H54 (cell line): ENCODE measurements at regions not wholly inside any gene's neighbourhood (a gene's known extent, or its start where the extent isn't known, plus 50 kb on each side); places are given as distances from the start of the nearest gene placed in this dataset.
"Not testable (repeated sequence)": the region's sequence is repeated elsewhere in the genome, so short reads cannot be mapped to it uniquely, and the experiment has no call there.

Experiments
- DNase-seq: peaks from one replicate; pipeline ENCODE4 v3.0.0; 2011; ENCODE audit warnings: low spot score, mixed read lengths; ENCODE audit not compliant: insufficient read length
- FAIRE-seq: peaks from 3 replicates; lab custom pipeline; 2011; peaks lifted over from hg19 to GRCh38; lab: Jason Lieb, UNC
- POLR2A ChIP-seq: IDR thresholded peaks from 2 replicates; pipeline ENCODE4 v1.6.1; 2011; ENCODE audit warnings: low read depth, mild to moderate bottlenecking, low read length

DNA sequence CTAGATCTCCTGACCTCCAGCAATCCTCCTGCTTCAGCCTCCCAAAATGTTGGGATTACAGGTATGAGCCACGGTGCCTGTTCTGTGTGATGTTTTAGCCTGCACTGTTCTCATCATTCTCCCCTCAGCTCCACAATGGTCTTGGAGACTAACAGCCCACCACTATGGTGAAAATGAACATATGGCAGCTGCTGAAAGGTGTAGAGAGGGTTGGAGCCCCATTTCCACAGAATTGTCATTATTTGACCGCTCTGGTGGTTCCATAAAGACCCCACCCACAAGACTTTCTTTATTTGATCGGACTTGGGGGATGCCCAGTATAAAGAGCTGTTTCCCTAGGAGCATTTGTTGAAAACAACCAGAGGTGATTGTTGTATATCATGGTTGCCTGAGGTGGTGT, 67.9 kb upstream of the SEPTIN5 start:
- FAIRE-seq = no peak
- no peak for TF ChIP-seq POLR2A

DNA sequence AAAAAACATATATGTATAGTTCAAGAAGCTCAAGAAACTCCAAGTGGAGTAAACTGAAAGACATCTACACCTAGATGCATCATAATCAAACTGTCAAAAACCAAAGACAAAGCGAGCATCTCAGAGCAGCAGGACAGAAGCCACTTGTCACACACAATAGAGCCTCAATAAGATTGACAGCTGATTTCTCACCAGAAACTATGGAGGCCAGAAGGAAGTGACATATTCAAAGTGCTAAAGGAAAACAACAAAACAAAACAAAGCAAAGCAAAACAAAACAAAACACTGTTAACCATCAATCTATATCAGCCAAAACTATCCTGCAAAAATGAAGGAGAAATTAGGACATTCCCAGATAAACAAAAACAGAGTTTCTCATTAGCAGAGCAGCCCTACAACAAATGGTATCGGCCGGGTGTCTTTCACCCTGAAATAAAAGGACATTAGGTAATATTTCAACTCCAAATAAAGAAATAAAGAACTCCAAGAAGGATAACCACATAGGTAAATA, 65.8 kb upstream of the SEPTIN5 start:
- DNase-seq (no peak), FAIRE-seq (no peak)
- no peak for TF ChIP-seq POLR2A

More for the DNA sequence above, 67.9 kb upstream of the SEPTIN5 start:
- DNase-seq = no peak

DNA sequence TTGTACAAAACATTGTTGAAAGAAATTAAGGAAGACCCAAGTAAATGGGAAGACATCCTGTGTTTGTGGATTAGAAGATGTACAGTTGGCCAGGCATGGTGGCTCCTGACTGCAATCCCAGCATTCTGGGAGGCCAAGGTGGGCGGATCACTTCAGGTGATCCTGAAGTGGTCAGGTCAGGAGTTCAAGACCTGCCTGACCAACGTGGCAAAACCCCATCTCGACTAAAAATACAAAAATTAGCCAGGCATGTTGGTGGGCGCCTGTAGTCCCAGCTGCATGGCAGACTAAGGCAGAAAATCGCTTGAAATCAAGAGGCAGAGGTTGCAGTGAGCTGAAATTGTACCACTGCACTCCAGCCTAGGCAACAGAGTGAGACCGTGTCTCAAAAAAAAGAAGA, 62.0 kb upstream of the SEPTIN5 start:
- FAIRE-seq (no peak), DNase-seq (no peak)
- TF ChIP-seq POLR2A = no peak

DNA sequence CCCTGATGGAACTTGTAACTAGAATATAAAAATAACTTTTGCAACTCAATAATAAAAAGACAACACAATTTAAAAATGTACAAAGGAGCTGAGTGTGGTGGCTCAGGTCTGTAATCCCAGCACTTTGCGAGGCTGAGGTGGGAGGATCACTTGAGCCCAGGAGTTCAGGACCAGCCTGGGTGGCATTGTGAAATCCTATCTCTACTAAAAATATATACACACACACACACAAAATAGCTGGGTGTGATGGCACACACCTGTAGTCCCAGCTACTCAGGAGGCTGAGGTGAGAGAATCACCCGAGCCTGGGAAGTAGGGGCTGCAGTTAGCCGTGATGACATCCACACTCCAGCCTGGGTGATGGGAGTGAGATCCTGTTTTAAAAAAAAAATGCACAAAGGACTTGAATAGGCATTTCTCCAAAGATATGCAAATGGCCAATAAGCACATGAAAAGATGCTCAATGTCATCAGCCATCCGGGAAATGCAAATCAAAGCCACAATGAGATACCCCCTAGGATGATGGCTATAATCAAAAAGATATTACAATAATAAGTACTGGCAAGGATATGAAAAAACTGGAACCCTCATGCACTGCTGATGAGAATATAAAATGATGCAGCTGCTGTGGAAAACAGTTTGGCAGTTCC, 59.8 kb upstream of the SEPTIN5 start:
- FAIRE-seq = no peak
- no peak for DNase-seq

DNA sequence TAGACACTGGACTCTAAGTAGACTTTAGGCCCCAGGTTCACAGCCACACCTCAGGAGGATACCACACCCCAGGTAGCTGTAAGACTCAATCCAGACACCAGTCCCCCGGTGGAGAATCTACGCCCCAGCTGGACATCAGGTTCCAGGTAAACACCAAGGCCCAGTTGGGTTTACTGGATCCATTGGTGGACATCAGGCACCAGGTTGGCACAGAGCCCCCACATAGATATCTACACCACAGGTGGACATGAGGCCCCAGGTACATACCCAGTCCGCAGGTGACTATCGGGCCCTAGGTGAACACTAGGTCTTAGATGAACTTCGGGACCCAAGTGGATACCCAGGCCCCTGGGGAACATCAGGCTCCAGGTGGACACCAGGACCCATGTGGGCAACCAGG, 58.9 kb upstream of the SEPTIN5 start:
- TF ChIP-seq POLR2A = no peak

More for the DNA sequence above, 59.8 kb upstream of the SEPTIN5 start:
- no peak for TF ChIP-seq POLR2A

GRCh38 chr22:19656541-19657251, 57.6 kb upstream of the SEPTIN5 start:
- no peak for DNase-seq
- no peak for TF ChIP-seq POLR2A
- FAIRE-seq = no peak

More for the DNA sequence above, 58.9 kb upstream of the SEPTIN5 start:
- DNase-seq (no peak), FAIRE-seq (no peak)

DNA sequence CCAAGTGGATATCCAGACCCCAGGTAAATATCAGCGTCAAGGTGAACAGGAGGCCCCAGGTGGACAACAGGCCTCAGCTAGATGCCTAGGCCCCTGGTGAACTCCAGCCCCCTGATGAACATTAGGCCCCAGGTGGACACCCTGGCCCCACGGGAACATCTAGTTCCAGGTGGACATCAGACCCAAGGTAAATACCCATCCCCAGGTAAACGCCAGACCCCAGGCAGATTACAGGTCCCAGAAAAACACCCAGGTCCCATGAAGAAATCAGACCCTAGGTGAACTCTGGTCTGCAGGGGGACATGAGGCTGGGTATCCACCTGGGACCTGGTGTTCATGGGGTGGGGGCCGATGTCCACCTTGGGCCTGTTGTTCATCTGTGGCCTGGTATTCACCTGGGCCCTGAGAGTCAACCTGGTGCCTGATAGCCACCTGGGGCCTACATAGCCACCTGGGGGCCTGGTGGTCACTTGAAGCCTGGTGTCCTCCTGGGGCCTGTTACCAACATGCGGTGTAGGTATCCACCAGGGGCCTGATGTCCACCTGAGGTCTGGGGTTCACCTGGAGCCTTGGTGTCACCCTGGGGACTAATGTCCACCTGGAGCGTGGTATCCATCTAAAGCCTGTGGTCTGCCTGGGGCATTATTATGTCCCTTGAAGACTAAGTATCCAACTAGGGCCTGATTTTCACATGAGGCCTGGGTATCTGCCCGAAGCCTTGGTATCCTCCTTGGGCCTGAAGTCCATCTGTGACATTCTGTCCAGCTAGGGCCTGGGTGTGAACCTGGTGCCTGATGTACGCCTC, 56.8 kb upstream of the SEPTIN5 start:
- FAIRE-seq = no peak
- DNase-seq = no peak
- TF ChIP-seq POLR2A = no peak

- DNase-seq (no peak), FAIRE-seq (no peak)
- no peak for TF ChIP-seq POLR2A
Observed at GRCh38 chr22:19658057-19658966, 56.0 kb upstream of the SEPTIN5 start.

DNA sequence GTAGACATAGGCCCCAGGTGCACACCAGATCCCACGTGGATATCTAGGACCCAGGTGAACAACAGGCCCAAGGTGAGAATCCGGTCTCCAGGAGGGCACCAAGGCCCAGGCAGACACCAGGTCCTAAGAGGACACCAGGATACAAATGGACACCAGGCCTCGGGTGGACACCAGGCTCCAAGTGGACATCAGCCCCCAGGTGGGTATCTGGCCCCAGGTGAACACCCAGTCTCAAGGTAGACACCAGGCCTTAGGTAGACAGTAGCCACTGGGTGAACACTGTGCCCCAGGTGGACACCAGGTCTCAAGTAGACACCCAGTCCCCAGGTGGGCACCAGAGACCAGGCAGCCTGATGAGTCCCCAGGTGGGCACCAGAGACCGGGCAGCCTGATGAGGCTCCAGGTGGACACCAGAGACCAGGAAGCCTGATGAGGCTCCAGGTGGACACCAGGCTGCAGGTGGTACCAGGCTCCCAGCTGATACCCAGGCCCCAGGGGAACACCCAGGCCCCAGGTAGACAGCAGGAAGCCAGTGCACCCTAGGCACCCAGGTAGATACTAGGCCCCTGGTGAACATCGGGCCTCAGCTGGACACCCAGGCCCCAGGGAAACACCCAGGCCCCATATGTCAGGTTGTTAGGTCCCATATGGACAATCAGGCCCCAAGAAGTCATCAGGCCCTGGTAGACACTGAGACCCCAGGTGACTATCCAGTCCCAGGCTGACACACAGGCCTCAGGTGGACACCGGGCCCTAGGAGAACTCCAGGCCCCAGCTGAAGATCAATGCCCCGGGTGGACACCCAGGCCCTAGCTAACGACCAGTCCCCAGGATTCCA, 55.1 kb upstream of the SEPTIN5 start:
- FAIRE-seq (no peak), DNase-seq (no peak)
- TF ChIP-seq POLR2A = no peak

DNA sequence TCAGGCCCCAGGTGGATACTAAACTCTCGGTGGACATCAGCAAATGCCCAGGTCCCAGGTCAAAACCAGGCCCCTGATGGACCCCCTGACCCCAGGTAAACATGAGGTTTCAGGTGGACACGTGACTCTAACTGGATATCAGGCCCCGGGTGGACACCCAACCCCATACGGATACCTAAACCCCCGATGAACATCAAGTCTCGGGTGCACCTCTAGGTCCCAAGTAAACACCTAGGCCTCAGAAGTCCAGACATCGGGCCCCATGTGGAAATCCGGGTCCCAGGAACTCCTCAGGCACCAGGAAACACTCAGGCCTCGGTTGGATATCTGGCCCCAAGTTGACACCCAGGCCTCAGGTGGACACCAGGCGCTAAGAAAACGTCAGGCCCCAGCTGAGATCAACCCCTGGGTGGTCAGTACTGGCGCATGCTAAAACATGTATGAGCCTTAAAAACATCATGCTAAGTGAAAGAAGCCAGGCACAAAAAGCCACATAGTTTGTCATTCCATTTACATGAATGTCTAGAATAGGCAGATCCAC, 54.4 kb upstream of the SEPTIN5 start:
- FAIRE-seq = no peak
- no peak for TF ChIP-seq POLR2A
- DNase-seq = no peak

DNA sequence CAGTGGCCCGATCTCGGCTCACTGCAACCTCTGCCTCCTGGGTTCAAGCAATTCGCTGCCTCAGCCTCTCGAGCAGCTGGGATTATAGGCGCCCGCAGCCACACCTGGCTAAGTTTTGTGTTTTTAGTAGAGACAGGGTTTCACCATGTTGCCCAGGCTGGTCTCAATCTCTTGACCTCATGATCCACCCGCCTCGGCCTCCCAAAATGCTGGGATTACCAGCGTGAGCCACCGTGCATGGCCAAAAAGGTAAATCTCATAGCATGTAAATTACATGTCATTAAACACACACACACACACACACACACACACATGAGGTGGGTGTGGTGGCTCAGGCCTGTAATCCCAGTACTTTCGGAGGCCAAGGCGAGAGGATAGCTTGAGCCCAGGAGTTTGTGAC, 53.7 kb upstream of the SEPTIN5 start:
- not testable (repeated sequence) for DNase-seq, FAIRE-seq

DNA sequence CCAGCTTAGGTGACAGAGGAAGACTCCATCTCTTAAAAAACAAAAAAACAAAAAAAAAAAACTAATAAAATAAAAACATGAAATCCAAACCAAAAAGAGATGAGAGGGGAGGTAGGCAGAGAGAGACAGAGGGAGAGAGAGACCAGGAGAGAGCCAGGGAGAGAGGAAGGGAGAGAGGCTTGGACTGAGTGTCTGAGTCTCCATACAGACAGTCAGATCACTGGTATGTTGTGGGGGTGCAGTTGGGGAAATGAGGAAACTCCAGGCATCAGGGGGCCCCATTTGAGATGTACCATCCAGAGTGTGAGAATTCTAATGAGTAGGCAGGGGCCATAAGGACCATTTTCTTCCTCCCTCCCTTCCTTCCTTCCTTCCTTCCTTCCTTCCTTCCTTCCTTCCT, 53.1 kb upstream of the SEPTIN5 start:
- DNase-seq (no peak), FAIRE-seq (no peak)
- no peak for TF ChIP-seq POLR2A

DNA sequence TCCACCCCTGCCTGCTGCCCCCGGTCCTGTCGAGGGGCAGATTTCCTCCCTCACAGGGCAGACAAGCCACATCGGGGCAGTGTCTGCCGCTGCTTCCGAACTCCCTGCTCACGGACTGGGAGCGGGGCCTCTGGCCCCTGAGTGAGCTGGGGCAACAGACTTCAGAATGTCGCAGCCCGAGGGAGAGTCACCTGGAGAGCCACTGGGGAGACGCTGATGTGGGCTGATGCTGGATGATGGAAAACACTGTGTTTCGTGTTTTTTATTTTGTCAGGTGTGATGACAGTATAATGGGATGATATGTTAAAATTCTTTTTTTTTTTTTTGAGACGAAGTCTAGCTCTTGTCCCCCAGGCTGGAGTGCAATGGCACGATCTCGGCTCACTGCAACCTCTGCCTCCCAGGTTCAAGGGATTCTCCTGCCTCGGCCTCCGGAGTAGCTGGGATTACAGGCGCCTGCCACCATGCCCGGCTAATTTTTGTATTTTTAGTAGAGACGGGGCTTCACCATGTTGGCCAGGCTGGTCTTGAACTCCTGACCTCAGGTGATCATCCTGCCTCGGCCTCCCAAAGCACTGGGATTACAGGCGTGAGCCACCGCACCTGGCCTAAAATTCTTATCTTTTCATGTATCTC, 52.1 kb upstream of the SEPTIN5 start:
- not testable (repeated sequence) for DNase-seq, FAIRE-seq
